ENCODE measurements at regions not wholly inside any gene's neighbourhood (a gene's known extent, or its start where the extent isn't known, plus 50 kb on each side); places are given as distances from the start of the nearest gene placed in this dataset.
"Not testable (repeated sequence)": the region's sequence is repeated elsewhere in the genome, so short reads cannot be mapped to it uniquely, and the experiment has no call there.

GRCh38 chr13:65343898-65344663, 1886.1 kb downstream of the PCDH9 start:
- no peaks in the 10 kb centered on the region for H3K27me3 Mint-ChIP-seq
- no peak overlapping the region for H3K4me3 Mint-ChIP-seq
- no peaks in the 10 kb centered on the region for H3K4me1 Mint-ChIP-seq
- H3K36me3 Mint-ChIP-seq (ENCODE audit: low read depth), result no peaks in the 10 kb centered on the region
- no peak overlapping the region for H3K27ac Mint-ChIP-seq
- H3K9me3 Mint-ChIP-seq, result peaks cover 11% of the 10 kb centered on the region
- no peak for DNase-seq
- no peak for ATAC-seq

GRCh38 chr13:65342541-65343337, 1887.4 kb downstream of the PCDH9 start:
- Mint-ChIP-seq H3K4me1 (no peaks in the 10 kb centered on the region), H3K36me3 (ENCODE audit: low read depth) (no peaks in the 10 kb centered on the region), H3K9me3 (peaks cover 11% of the 10 kb centered on the region), H3K27me3 (no peaks in the 10 kb centered on the region), H3K27ac (no peak overlapping the region), H3K4me3 (no peak overlapping the region)
- DNase-seq (no peak), ATAC-seq (no peak)

DNA sequence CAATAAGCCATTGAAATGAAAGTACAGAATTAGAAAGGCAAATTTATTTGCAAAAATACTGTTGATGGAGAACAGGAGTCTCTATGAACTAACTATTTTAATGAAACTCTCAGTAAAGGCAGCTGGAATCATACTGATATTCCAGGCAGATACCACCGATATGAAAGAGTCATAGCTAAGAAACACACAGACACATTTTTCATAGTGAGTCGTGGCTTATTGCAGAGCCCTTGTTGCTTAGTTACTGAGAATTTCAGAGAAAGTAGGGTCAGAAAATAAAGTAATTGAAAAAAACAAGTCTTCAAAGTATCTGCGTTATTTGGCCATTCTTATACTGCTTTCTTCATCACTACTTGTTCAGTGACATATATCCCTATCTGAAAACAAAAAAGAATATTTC, 1890.9 kb downstream of the PCDH9 start:
- ATAC-seq, result no peak
- Mint-ChIP-seq H3K27ac (no peak overlapping the region), H3K4me1 (no peaks in the 10 kb centered on the region), H3K4me3 (no peak overlapping the region), H3K9me3 (peaks cover 3% of the 10 kb centered on the region), H3K36me3 (ENCODE audit: low read depth) (no peaks in the 10 kb centered on the region), H3K27me3 (no peaks in the 10 kb centered on the region)
- DNase-seq, result no peak

GRCh38 chr13:65336916-65337315, 1893.2 kb downstream of the PCDH9 start:
- no peaks in the 10 kb centered on the region for H3K27me3 Mint-ChIP-seq
- H3K4me3 Mint-ChIP-seq, result no peak overlapping the region
- DNase-seq (no peak), ATAC-seq (no peak)
- H3K36me3 Mint-ChIP-seq (ENCODE audit: low read depth), result no peaks in the 10 kb centered on the region
- H3K27ac Mint-ChIP-seq, result no peak overlapping the region
- no peaks in the 10 kb centered on the region for H3K4me1 Mint-ChIP-seq
- peaks cover 6% of the 10 kb centered on the region for H3K9me3 Mint-ChIP-seq

DNA sequence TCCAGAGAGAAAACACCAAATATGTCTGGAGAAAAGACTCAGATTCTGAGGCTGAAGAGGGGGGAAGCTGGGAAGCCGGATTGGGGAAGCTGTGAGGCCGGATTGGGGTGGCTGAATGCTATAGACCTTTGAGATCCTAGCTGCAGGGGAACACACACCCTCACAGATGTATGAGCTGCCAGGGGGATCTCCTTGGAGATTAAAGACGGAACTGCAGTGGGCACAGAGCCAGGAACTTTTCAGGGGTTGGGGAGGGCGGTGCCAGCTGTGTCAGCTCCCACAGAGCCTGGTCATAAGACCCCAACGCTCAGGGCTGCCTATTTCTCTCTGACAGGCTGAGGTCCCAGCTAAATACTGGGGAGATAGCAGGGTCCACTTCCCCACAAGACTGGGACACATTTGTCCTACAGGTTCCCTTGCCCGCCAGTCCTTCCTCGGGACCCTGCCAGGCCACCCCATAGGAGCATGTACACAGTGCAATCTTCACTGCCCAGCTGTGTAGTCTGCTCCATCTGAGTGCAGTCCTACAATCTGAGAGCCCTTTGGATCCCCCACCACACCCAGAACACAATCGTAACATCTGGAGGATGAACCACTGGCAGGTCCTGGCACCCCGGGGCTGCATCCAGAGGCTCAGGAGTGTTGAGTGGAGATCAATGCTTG, 1893.9 kb downstream of the PCDH9 start:
- ATAC-seq (peak; percentile 15), DNase-seq (no peak)
- no peaks in the 10 kb centered on the region for H3K27me3 Mint-ChIP-seq
- H3K9me3 Mint-ChIP-seq, result peaks cover 6% of the 10 kb centered on the region
- no peak overlapping the region for H3K4me3 Mint-ChIP-seq
- H3K27ac Mint-ChIP-seq, result no peak overlapping the region
- H3K36me3 Mint-ChIP-seq (ENCODE audit: low read depth), result no peaks in the 10 kb centered on the region
- no peaks in the 10 kb centered on the region for H3K4me1 Mint-ChIP-seq

DNA sequence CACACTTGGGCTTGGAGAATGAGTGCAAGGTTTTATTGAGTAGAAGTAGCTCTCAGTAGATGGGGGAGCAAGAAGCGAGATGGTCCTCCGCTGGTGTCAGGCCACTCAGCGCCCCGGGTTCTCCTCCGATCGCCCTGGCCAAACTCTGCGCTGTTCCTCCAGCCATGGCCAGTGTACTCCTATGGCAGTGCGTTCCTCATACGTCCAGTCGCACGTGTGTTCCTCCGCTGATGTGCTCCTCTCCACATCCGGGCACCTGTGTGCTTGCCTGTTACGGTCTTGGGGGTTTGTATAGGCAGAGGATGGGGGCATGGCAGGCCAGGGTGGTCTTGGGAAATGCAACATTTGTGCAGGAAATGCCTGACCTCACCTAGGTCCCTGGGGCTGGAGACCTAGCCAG, 1899.4 kb downstream of the PCDH9 start:
- no peaks in the 10 kb centered on the region for H3K4me1 Mint-ChIP-seq
- DNase-seq, result no peak
- H3K27me3 Mint-ChIP-seq, result no peaks in the 10 kb centered on the region
- no peaks in the 10 kb centered on the region for H3K36me3 Mint-ChIP-seq (ENCODE audit: low read depth)
- no peak overlapping the region for H3K4me3 Mint-ChIP-seq
- ATAC-seq, result no peak
- peaks cover 13% of the 10 kb centered on the region for H3K9me3 Mint-ChIP-seq
- H3K27ac Mint-ChIP-seq, result no peak overlapping the region

GRCh38 chr13:65330287-65330686, 1899.8 kb downstream of the PCDH9 start:
- peaks cover 13% of the 10 kb centered on the region for H3K9me3 Mint-ChIP-seq
- no peaks in the 10 kb centered on the region for H3K4me1 Mint-ChIP-seq
- H3K27me3 Mint-ChIP-seq, result no peaks in the 10 kb centered on the region
- no peak overlapping the region for H3K27ac Mint-ChIP-seq
- no peak overlapping the region for H3K4me3 Mint-ChIP-seq
- no peaks in the 10 kb centered on the region for H3K36me3 Mint-ChIP-seq (ENCODE audit: low read depth)
- no peak for DNase-seq
- no peak for ATAC-seq

DNA sequence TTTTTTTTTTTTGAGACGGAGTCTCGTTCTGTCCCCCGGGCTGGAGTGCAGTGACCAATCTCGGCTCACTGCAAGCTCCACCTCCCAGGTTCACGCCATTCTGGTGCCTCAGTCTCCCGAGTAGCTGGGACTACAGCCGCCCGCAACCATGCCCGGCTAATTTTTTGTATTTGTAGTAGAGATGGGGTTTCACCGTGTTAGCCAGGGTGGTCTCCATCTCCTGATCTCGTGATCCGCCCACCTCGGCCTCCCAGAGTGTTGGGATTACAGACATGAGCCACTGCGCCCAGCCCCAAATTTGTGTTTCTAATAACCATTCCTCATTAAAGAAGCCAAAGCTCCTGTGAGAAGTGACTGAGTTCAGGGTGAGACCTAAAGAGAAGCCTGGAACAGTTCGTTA, 1906.9 kb downstream of the PCDH9 start:
- H3K4me3 Mint-ChIP-seq; H3K27ac Mint-ChIP-seq; H3K36me3 Mint-ChIP-seq (ENCODE audit: low read depth); ATAC-seq; H3K27me3 Mint-ChIP-seq; H3K4me1 Mint-ChIP-seq; DNase-seq: not testable (repeated sequence)
- H3K9me3 Mint-ChIP-seq, result peaks cover 14% of the 10 kb centered on the region

GRCh38 chr13:65321423-65321822, 1908.7 kb downstream of the PCDH9 start:
- not testable (repeated sequence) for H3K9me3 Mint-ChIP-seq; ATAC-seq; H3K4me1 Mint-ChIP-seq; H3K27me3 Mint-ChIP-seq; H3K4me3 Mint-ChIP-seq; H3K27ac Mint-ChIP-seq; H3K36me3 Mint-ChIP-seq (ENCODE audit: low read depth); DNase-seq

DNA sequence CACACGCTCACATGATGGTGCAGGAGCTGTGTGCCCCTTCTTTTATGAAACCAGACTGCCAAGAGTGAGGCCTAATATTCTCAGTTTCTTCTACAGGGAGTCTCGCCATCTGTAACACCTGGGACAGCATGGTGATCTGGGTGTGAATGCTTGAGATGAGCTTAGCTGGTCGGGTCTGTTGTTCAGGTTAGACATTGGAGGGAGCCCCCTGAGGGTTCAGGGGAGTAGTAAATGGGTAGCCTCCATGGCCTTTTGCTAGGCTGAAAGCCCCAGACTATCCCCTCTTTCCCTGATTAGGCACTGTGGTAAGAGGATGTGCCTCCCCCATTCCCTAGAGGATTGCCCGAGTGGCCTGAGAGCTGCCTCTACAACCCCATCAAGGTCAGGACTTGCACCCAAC, 1916.1 kb downstream of the PCDH9 start:
- Mint-ChIP-seq H3K9me3 (peaks cover 14% of the 10 kb centered on the region), H3K4me3 (no peak overlapping the region), H3K4me1 (no peaks in the 10 kb centered on the region), H3K27me3 (no peaks in the 10 kb centered on the region), H3K27ac (no peak overlapping the region), H3K36me3 (ENCODE audit: low read depth) (no peaks in the 10 kb centered on the region)
- DNase-seq (no peak), ATAC-seq (no peak)

GRCh38 chr13:65310663-65311328, 1919.3 kb downstream of the PCDH9 start:
- Mint-ChIP-seq H3K4me3 (no peak overlapping the region), H3K27me3 (no peaks in the 10 kb centered on the region), H3K4me1 (no peaks in the 10 kb centered on the region), H3K27ac (no peak overlapping the region), H3K36me3 (ENCODE audit: low read depth) (no peaks in the 10 kb centered on the region), H3K9me3 (peaks cover 13% of the 10 kb centered on the region)
- ATAC-seq (no peak), DNase-seq (no peak)

- DNase-seq, result no peak
- H3K4me3 Mint-ChIP-seq, result no peak overlapping the region
- no peaks in the 10 kb centered on the region for H3K4me1 Mint-ChIP-seq
- ATAC-seq, result no peak
- H3K27ac Mint-ChIP-seq, result no peak overlapping the region
- H3K36me3 Mint-ChIP-seq (ENCODE audit: low read depth), result no peaks in the 10 kb centered on the region
- no peaks in the 10 kb centered on the region for H3K27me3 Mint-ChIP-seq
- peaks cover 10% of the 10 kb centered on the region for H3K9me3 Mint-ChIP-seq
Observed at GRCh38 chr13:65309906-65310305, 1920.2 kb downstream of the PCDH9 start.

DNA sequence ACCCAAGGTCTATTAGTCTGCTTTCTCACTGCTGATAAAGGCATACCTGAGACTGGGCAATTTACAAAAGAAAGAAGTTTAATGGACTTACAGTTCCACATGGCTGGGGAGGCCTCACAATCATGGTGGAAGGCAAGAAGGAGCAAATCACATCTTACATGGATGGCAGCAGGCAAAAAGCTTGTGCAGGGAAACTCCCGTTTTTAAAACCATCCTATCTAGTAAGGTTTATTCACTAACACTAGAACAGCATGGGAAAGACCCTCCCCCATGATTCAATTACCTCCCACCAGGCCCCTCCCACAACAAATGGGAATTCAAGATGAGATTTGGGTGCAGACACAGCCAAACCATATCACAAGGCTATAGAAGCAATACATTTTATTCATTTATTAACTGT, 1921.4 kb downstream of the PCDH9 start:
- not testable (repeated sequence) for H3K36me3 Mint-ChIP-seq (ENCODE audit: low read depth); H3K4me1 Mint-ChIP-seq; H3K9me3 Mint-ChIP-seq; H3K27me3 Mint-ChIP-seq; ATAC-seq; H3K4me3 Mint-ChIP-seq; DNase-seq; H3K27ac Mint-ChIP-seq

DNA sequence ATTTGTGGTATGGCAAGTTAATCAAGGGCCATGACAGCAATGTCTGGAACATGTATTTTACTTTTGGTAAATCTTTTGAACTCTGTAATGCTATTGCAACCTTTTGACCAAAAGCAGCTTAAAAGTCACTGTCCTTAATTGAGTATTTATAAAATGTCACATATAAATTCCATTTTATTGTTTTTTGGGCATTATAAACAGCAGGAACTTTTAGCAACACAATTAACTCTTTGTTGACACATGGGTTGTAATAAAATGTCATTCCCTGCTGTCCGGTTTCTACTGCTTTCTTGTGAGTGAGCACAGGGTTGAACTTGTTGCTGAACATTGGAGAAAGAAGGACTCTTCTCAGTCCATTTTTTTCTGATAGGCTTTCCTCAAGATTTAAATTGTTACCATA, 1923.1 kb downstream of the PCDH9 start:
- ATAC-seq (no peak), DNase-seq (no peak)
- Mint-ChIP-seq H3K4me1 (no peaks in the 10 kb centered on the region), H3K9me3 (peaks cover 3% of the 10 kb centered on the region), H3K27me3 (no peaks in the 10 kb centered on the region), H3K27ac (no peak overlapping the region), H3K4me3 (no peak overlapping the region), H3K36me3 (ENCODE audit: low read depth) (no peaks in the 10 kb centered on the region)
